ENCODE measurements at regions not wholly inside any gene's neighbourhood (a gene's known extent, or its start where the extent isn't known, plus 50 kb on each side); places are given as distances from the start of the nearest gene placed in this dataset.
"Not testable (repeated sequence)": the region's sequence is repeated elsewhere in the genome, so short reads cannot be mapped to it uniquely, and the experiment has no call there.

GRCh38 chr2:12623051-12623450 lies 93.7 kb upstream of the TRIB2 start:
- Mint-ChIP-seq H3K9me3 (ENCODE audit: unreplicated experiment) (peaks cover 6% of the 10 kb centered on the region), H3K27ac (ENCODE audit: unreplicated experiment) (no peak overlapping the region), H3K27me3 (ENCODE audit: unreplicated experiment) (peaks cover 5% of the 10 kb centered on the region), H3K4me3 (ENCODE audit: unreplicated experiment) (no peak overlapping the region), H3K4me1 (ENCODE audit: low read depth, unreplicated experiment) (peaks cover 8% of the 10 kb centered on the region), H3K36me3 (ENCODE audit: unreplicated experiment) (no peaks in the 10 kb centered on the region)
- DNase-seq, result no peak
- no peak for TF ChIP-seq CTCF (IDR thresholded peaks at IDR 0.05; ENCODE audit: partially characterized antibody, unreplicated experiment)

DNA sequence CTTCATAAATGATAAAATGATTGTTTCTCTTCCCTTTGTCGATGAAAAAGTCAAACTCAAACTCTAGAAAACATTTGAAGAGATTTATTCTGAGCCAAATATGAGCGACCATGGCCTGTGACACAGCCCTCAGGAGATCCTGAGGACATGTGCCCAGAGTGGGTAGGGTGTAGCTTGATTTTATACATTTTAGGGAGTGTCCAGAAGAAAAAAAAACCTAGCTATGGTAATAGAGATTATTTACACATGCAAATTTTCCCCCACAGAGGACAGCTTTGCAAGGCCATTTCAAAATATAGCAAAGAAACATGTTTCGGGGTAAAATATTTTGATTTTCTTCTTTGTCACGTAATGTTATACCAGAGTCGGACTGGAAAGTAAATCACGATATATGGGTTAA lies 92.4 kb upstream of the TRIB2 start:
- Mint-ChIP-seq H3K4me1 (ENCODE audit: low read depth, unreplicated experiment) (peaks cover 8% of the 10 kb centered on the region), H3K27ac (ENCODE audit: unreplicated experiment) (no peak overlapping the region), H3K27me3 (ENCODE audit: unreplicated experiment) (peaks cover 5% of the 10 kb centered on the region), H3K9me3 (ENCODE audit: unreplicated experiment) (peaks cover 6% of the 10 kb centered on the region), H3K4me3 (ENCODE audit: unreplicated experiment) (no peak overlapping the region), H3K36me3 (ENCODE audit: unreplicated experiment) (no peaks in the 10 kb centered on the region)
- no peak for DNase-seq
- TF ChIP-seq CTCF (IDR thresholded peaks at IDR 0.05; ENCODE audit: partially characterized antibody, unreplicated experiment), result no peak

DNA sequence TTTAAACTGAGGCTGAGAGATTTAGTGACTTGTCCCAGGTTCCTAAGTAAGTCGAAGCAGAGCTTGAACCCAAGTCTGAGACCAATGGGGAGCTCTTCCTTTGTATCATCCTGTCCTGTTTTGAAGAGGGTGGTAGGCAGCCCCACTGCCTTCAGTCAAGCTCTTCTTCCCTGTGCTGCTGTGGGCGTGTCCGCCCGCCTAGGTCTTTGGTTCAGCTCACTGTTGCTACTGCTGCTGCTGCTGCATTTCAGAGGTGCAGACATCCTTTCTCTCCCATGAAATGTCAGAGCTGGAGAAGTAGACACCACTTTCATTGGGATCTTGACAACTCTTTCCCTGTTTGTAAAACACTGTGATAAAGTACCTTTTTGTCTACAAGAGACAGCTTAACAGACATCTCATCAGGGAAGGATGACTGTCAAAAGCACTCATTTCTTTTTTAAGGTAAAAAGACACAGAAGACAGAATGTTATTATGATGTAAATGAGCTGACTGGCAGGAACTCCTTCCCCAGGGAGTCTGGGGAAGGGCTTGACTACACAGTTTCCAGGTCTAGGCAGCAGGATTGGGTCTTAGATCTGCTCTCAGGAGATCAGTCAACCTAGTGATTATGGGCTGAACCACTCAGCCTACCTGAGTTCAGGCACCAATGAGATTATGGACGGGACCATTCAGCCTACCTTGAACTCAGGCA lies 91.7 kb upstream of the TRIB2 start:
- TF ChIP-seq CTCF (IDR thresholded peaks at IDR 0.05; ENCODE audit: partially characterized antibody, unreplicated experiment), result no peak
- Mint-ChIP-seq H3K36me3 (ENCODE audit: unreplicated experiment) (no peaks in the 10 kb centered on the region), H3K4me3 (ENCODE audit: unreplicated experiment) (no peak overlapping the region), H3K27me3 (ENCODE audit: unreplicated experiment) (peaks cover 2% of the 10 kb centered on the region), H3K9me3 (ENCODE audit: unreplicated experiment) (peaks cover 6% of the 10 kb centered on the region), H3K27ac (ENCODE audit: unreplicated experiment) (peak overlapping the region; percentile 7), H3K4me1 (ENCODE audit: low read depth, unreplicated experiment) (peaks cover 8% of the 10 kb centered on the region)
- no peak for DNase-seq

- H3K4me1 Mint-ChIP-seq (ENCODE audit: low read depth, unreplicated experiment); H3K27me3 Mint-ChIP-seq (ENCODE audit: unreplicated experiment); DNase-seq; H3K27ac Mint-ChIP-seq (ENCODE audit: unreplicated experiment); H3K9me3 Mint-ChIP-seq (ENCODE audit: unreplicated experiment); H3K36me3 Mint-ChIP-seq (ENCODE audit: unreplicated experiment); H3K4me3 Mint-ChIP-seq (ENCODE audit: unreplicated experiment): not testable (repeated sequence)
Measured at GRCh38 chr2:12628541-12628940, 88.2 kb upstream of the TRIB2 start.

DNA sequence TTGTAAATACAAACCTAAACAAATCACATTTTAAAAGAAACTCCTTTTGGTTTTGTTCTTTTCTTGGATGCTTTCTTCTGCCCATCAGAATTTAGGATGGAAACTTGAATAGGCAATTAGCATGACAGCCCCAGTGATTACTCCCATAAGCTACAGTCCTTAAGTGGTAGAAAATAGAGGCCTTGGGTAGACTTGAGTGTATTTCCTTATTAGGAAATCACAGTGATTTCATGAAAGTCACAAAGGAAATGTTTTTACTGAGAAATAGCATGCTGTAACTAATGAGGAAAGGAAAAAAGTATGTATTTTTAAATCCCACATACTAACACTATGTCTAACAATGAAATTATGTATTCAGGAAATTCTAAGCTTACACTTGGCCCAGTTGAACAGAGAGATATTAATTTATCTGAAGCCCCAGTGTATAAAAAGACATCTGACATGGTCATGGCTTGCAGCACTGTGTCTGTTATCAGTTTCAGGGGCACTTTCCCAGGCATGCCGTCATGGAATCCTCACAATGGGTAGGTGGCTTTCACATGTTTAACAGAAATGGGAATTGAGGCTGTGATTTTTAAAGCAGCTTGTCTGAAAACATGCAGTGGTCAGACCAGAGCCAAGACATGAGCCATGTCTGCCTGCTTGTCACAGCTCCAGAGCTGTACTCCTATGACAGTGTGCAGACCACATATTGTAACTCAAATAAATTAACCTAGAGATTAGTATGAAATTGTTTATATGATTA lies 79.7 kb upstream of the TRIB2 start:
- Mint-ChIP-seq H3K27me3 (ENCODE audit: unreplicated experiment) (no peaks in the 10 kb centered on the region), H3K9me3 (ENCODE audit: unreplicated experiment) (no peaks in the 10 kb centered on the region), H3K36me3 (ENCODE audit: unreplicated experiment) (no peaks in the 10 kb centered on the region), H3K4me3 (ENCODE audit: unreplicated experiment) (no peak overlapping the region), H3K27ac (ENCODE audit: unreplicated experiment) (no peak overlapping the region), H3K4me1 (ENCODE audit: low read depth, unreplicated experiment) (no peaks in the 10 kb centered on the region)
- DNase-seq, result no peak
- no peak for TF ChIP-seq CTCF (IDR thresholded peaks at IDR 0.05; ENCODE audit: partially characterized antibody, unreplicated experiment)
